Activated CD8-positive, alpha-beta T cell treated with anti-CD3 and anti-CD28 coated beads for 36 hours (primary cell): ENCODE measurements at regions not wholly inside any gene's neighbourhood (a gene's known extent, or its start where the extent isn't known, plus 50 kb on each side); places are given as distances from the start of the nearest gene placed in this dataset.

Source experiments
- ATAC-seq: fragments of 200-7000 bp; cut with Tn5 transposase; one replicate; pipeline ENCODE4 v1.10.0; 2021; ENCODE audit warnings: mild to moderate bottlenecking, moderate library complexity
- CTCF ChIA-PET: fragments of 350-600 bp; sonication (Branson Sonifier 250); formaldehyde crosslinking; loops from one replicate; lab custom pipeline; 2021; ENCODE audit warnings: antibody characterized with exemption; lab: Charles Lee
- POLR2A ChIA-PET: fragments of 350-600 bp; sonication (Branson Sonifier 250); formaldehyde crosslinking; loops from one replicate; lab custom pipeline; 2021; ENCODE audit warnings: antibody characterized with exemption; lab: Charles Lee
- DNase-seq: peaks from one replicate; pipeline ENCODE4 v3.0.0-alpha.2; 2020
- H3K27ac Mint-ChIP-seq: one replicate; pipeline ENCODE4 v1.8.0; 2021; ENCODE audit warnings: mild to moderate bottlenecking, mixed read lengths
- H3K27me3 Mint-ChIP-seq: one replicate; pipeline ENCODE4 v1.8.0; 2021; ENCODE audit warnings: mixed read lengths
- H3K36me3 Mint-ChIP-seq: one replicate; pipeline ENCODE4 v1.8.0; 2021; ENCODE audit warnings: low read depth, mixed read lengths
- H3K4me1 Mint-ChIP-seq: one replicate; pipeline ENCODE4 v1.8.0; 2021; ENCODE audit warnings: low read depth, mixed read lengths
- H3K4me3 Mint-ChIP-seq: one replicate; pipeline ENCODE4 v1.8.0; 2021; ENCODE audit warnings: mild to moderate bottlenecking, moderate library complexity, mixed read lengths
- H3K9me3 Mint-ChIP-seq: one replicate; pipeline ENCODE4 v1.8.0; 2021; ENCODE audit warnings: mixed read lengths
- intact Hi-C: fragments of 100-400 bp; cut with micrococcal nuclease; formaldehyde crosslinking; loops from one replicate; pipeline ENCODE4 v1.10.0; 2022
- TF ChIP-seq, protein P1 (sequence below): fragments of 200-600 bp; IDR thresholded peaks from one replicate; pipeline ENCODE4 v1.8.0; 2022; ENCODE audit warnings: antibody characterized with exemption, mild to moderate bottlenecking

DNA sequence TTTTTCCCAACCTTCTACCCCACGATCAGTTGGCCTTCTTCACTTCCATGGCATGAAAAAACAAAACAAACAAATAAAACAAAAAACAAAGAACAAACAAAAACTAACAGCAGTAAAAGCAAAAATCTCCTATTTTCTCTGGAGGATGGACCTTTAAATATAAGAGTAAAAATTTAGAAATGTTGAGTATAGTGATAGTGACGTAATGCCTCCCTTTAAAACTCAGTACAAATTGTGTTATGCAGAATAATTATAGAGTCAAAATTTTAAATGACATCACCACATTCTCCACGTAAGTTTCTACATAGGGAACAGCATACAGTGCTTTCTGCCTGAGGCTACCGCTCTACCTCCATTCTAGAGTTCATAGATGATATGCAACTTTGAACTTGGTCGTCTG, 2156.4 kb downstream of the PCDH7 start:
- no peaks in the 10 kb centered on the region for H3K4me1 Mint-ChIP-seq
- ATAC-seq (no peak), DNase-seq (no peak)
- H3K4me3 Mint-ChIP-seq, result no peak overlapping the region
- POLR2A ChIA-PET, result no interaction called here
- H3K27me3 Mint-ChIP-seq, result no peaks in the 10 kb centered on the region
- no peak overlapping the region for H3K27ac Mint-ChIP-seq
- TF ChIP-seq, protein P1, sequence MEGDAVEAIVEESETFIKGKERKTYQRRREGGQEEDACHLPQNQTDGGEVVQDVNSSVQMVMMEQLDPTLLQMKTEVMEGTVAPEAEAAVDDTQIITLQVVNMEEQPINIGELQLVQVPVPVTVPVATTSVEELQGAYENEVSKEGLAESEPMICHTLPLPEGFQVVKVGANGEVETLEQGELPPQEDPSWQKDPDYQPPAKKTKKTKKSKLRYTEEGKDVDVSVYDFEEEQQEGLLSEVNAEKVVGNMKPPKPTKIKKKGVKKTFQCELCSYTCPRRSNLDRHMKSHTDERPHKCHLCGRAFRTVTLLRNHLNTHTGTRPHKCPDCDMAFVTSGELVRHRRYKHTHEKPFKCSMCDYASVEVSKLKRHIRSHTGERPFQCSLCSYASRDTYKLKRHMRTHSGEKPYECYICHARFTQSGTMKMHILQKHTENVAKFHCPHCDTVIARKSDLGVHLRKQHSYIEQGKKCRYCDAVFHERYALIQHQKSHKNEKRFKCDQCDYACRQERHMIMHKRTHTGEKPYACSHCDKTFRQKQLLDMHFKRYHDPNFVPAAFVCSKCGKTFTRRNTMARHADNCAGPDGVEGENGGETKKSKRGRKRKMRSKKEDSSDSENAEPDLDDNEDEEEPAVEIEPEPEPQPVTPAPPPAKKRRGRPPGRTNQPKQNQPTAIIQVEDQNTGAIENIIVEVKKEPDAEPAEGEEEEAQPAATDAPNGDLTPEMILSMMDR, result no peak
- intact Hi-C loops, result no loop called here
- CTCF ChIA-PET, result no interaction called here
- no peaks in the 10 kb centered on the region for H3K36me3 Mint-ChIP-seq
- peaks cover 14% of the 10 kb centered on the region for H3K9me3 Mint-ChIP-seq

DNA sequence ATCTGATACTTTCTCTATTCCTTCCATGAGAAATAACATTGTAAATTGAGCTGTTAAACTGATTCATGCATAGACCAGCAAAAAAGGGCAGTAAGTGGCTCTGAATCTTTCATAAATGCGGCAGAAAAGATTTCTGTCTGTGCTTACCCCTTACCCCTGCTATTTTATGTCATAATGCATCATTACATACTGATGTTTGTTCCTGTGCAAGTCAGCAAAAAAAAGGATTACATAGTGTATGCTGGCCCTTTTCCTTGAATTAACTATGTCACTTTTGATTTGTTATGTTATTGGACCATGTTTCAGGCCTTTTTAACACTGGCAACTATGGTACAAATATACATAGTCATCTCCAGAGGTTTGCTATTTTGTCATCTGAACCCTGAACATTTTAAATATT, 2159.7 kb downstream of the PCDH7 start:
- ChIA-PET CTCF (no interaction called here), POLR2A (no interaction called here)
- Mint-ChIP-seq H3K27ac (no peak overlapping the region), H3K4me1 (no peaks in the 10 kb centered on the region), H3K36me3 (no peaks in the 10 kb centered on the region), H3K4me3 (no peak overlapping the region), H3K9me3 (peaks cover 2% of the 10 kb centered on the region), H3K27me3 (no peaks in the 10 kb centered on the region)
- intact Hi-C loops, result no loop called here
- no peak for DNase-seq
- no peak for ATAC-seq
- TF ChIP-seq, protein P1, result no peak

DNA sequence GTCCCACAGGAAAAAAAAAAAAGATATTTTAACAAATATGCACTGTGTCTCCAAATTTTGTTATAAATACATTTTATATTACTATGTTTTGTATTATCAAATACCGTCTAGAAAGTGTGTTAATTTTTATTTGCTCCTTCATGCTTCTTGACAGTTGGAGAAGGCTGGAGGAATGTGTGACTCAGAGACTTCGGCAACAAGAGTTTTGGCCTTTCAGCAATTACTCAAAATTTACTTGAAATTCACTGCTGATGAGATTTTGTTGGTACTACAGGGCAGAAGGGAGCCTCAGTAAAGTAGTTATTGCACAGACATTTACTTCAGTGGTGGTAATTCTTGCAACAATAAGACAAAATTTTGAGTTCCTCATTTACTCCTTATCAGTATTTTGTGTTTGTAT, 2164.0 kb downstream of the PCDH7 start:
- ATAC-seq (no peak), DNase-seq (no peak)
- no peak overlapping the region for H3K27ac Mint-ChIP-seq
- ChIA-PET POLR2A (no interaction called here), CTCF (no interaction called here)
- TF ChIP-seq, protein P1, result no peak
- no peaks in the 10 kb centered on the region for H3K27me3 Mint-ChIP-seq
- no peaks in the 10 kb centered on the region for H3K36me3 Mint-ChIP-seq
- H3K9me3 Mint-ChIP-seq, result peaks cover 2% of the 10 kb centered on the region
- intact Hi-C loops, result no loop called here
- no peak overlapping the region for H3K4me3 Mint-ChIP-seq
- H3K4me1 Mint-ChIP-seq, result no peaks in the 10 kb centered on the region

- no peaks in the 10 kb centered on the region for H3K4me1 Mint-ChIP-seq
- no peak for DNase-seq
- intact Hi-C loops, result no loop called here
- no peak overlapping the region for H3K4me3 Mint-ChIP-seq
- ChIA-PET CTCF (no interaction called here), POLR2A (no interaction called here)
- no peaks in the 10 kb centered on the region for H3K36me3 Mint-ChIP-seq
- H3K9me3 Mint-ChIP-seq, result no peaks in the 10 kb centered on the region
- no peak for ATAC-seq
- H3K27me3 Mint-ChIP-seq, result no peaks in the 10 kb centered on the region
- no peak overlapping the region for H3K27ac Mint-ChIP-seq
- TF ChIP-seq, protein P1, result no peak
Measured at GRCh38 chr4:32890398-32890797, 2170.2 kb downstream of the PCDH7 start.

DNA sequence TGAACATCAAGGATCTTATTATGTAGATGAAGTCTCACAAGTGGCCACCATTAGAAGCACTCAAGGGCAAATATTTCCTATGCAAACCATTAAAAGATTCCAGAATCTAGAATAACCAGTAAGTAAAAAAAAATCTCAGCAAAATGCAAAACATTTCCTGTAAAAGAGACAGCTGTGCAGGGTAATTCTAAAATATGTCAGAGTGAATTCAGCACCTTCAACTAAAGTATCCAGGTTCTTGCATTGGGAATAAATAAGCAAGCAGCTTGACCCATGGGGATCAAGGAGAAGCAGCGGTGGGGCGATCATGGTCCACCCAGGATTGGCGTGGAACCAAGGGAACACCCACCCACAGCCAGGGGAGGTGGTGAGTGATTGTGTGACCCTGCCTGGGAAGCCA, 2188.9 kb downstream of the PCDH7 start:
- intact Hi-C loops, result no loop called here

More for the DNA sequence above, 2188.9 kb downstream of the PCDH7 start:
- TF ChIP-seq, protein P1, result no peak
- Mint-ChIP-seq H3K4me1 (no peaks in the 10 kb centered on the region), H3K4me3 (no peak overlapping the region), H3K27me3 (no peaks in the 10 kb centered on the region), H3K36me3 (no peaks in the 10 kb centered on the region), H3K9me3 (peaks cover 14% of the 10 kb centered on the region), H3K27ac (no peak overlapping the region)
- POLR2A ChIA-PET, result interaction anchor here (0.6 kb wide), 1 partner anchor 1670 kb away, joined by 3 read pairs; no protein-coding TSS in a partner anchor
- ATAC-seq, result no peak
- no peak for DNase-seq
- CTCF ChIA-PET, result no interaction called here
